Panc1 (cell line): ENCODE measurements at regions not wholly inside any gene's neighbourhood (a gene's known extent, or its start where the extent isn't known, plus 50 kb on each side); places are given as distances from the start of the nearest gene placed in this dataset.

Source experiments
- ATAC-seq: fragments of 200-7000 bp; cut with Tn5 transposase; 2 replicates; pipeline ENCODE4 v1.9.1; 2020; ENCODE audit warnings: mild to moderate bottlenecking, moderate library complexity
- BruUV-seq: library from RNA; stranded (reverse); fragments of 400-500 nt; replicated peaks from 2 replicates; lab custom pipeline; 2021; lab: Mats Ljungman, UMichigan
- CTCF ChIA-PET: fragments of 300-600 bp; sonication (Branson Sonifier 250); formaldehyde crosslinking; loops from one replicate; lab custom pipeline; 2022; ENCODE audit warnings: antibody characterized with exemption; lab: Charles Lee
- POLR2A ChIA-PET: fragments of 300-600 bp; sonication (Branson Sonifier 250); formaldehyde crosslinking; loops from one replicate; lab custom pipeline; 2022; ENCODE audit warnings: antibody characterized with exemption; lab: Charles Lee
- DNase-seq: peaks from one replicate; pipeline ENCODE4 v3.0.0-alpha.2; 2010; ENCODE audit warnings: low read depth, low spot score
- H3K27ac ChIP-seq: 2 replicates; pipeline ENCODE4 v1.5.1; 2011; ENCODE audit warnings: mild to moderate bottlenecking, low read length, inconsistent platforms
- H3K27me3 ChIP-seq: fragments of 200-500 bp; sonication (Bioruptor generic); 2 replicates; pipeline ENCODE4 v1.6.0; 2014; ENCODE audit warnings: low read length, inconsistent platforms; ENCODE audit not compliant: control insufficient read depth, insufficient read depth
- H3K36me3 ChIP-seq: fragments of 200-500 bp; sonication (Bioruptor generic); 2 replicates; pipeline ENCODE4 v1.5.1; 2014; ENCODE audit warnings: inconsistent platforms, mild to moderate bottlenecking, low read length, moderate library complexity; ENCODE audit not compliant: control insufficient read depth, insufficient read depth
- H3K4me1 ChIP-seq: 2 replicates; pipeline ENCODE4 v1.5.1; 2011; ENCODE audit warnings: inconsistent platforms, mild to moderate bottlenecking, low read length, moderate library complexity; ENCODE audit not compliant: control insufficient read depth, insufficient read depth
- H3K4me3 ChIP-seq, 2 experiments: 2 replicates each; pipeline ENCODE4 v1.5.1; 2011 to 2012; ENCODE audit warnings: low read depth in 2 of 2, low read length in 2 of 2, mild to moderate bottlenecking in 2 of 2, inconsistent platforms in 1 of 2, moderate library complexity in 1 of 2
- H3K9me3 ChIP-seq: fragments of 200-500 bp; sonication (Bioruptor generic); 2 replicates; pipeline ENCODE4 v1.5.1; 2014; ENCODE audit warnings: low read depth, mild to moderate bottlenecking, inconsistent platforms, low read length, moderate library complexity; ENCODE audit not compliant: control insufficient read depth, insufficient read depth
- CTCF ChIP-seq: fragments of 450-650 bp; IDR thresholded peaks from 2 replicates; pipeline ENCODE4 v1.5.1; 2017; ENCODE audit warnings: mild to moderate bottlenecking
- POLR2AphosphoS5 ChIP-seq: IDR thresholded peaks from 2 replicates; pipeline ENCODE4 v1.6.1; 2012; ENCODE audit warnings: mild to moderate bottlenecking, low read depth, low read length, moderate library complexity
- SIN3A ChIP-seq: IDR thresholded peaks from 2 replicates; pipeline ENCODE4 v1.6.1; 2012; ENCODE audit warnings: low read depth, mild to moderate bottlenecking, low read length, moderate library complexity, borderline replicate concordance; ENCODE audit not compliant: insufficient read depth
- TCF7L2 ChIP-seq: IDR thresholded peaks from 2 replicates; pipeline ENCODE4 v1.6.1; 2011; ENCODE audit warnings: mild to moderate bottlenecking, low read depth, low read length, inconsistent platforms
- in situ Hi-C: cut with HindIII; loops from 2 replicates; pipeline ENCODE4 v1.10.0; 2016; ENCODE audit warnings: low sequenced_read_pairs, low pct_unique_long_range_greater_than_20kb
- intact Hi-C: fragments of 100-400 bp; cut with micrococcal nuclease; formaldehyde crosslinking; loops from one replicate; pipeline ENCODE4 v1.10.0; 2022; ENCODE audit not compliant: unreplicated experiment
- TF ChIP-seq, protein P1 (sequence below), 2 experiments: IDR thresholded peaks; 2 replicates each; pipeline ENCODE4 v1.6.1; 2011 to 2012; ENCODE audit warnings: low read depth in 2 of 2, control low read depth in 1 of 2, low read length in 1 of 2, mild to moderate bottlenecking in 1 of 2, moderate library complexity in 1 of 2; ENCODE audit not compliant: insufficient read depth in 1 of 2

DNA sequence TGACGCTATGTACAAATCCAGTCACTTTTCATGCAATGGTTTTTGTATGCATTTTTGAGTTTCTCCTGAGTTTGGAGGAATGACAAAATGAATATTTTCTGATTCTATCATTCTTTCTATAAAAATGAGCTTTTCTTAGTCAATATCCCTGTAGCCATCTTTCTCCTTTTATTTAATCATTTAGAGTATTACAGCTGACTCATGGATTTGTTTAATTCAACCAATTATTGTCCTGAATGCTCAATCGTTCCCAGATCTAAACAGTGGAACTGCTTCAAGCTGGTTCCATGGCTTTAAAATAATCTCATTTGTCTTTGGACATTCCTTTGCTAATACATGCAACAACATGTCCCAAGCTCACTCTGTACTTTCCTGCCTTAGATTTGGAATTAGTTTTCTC lies 368.8 kb downstream of the ADCYAP1 start:
- Histone ChIP-seq H3K36me3 (no peaks in the 10 kb centered on the region), H3K9me3 (no peaks in the 10 kb centered on the region), H3K27ac (no peak overlapping the region), H3K27me3 (no peaks in the 10 kb centered on the region), H3K4me3 (no peak overlapping the region), H3K4me1 (no peaks in the 10 kb centered on the region)
- DNase-seq (no peak), ATAC-seq (no peak)
- intact Hi-C loops (no loop called here), in situ Hi-C loops (no loop called here)
- no peak for TF ChIP-seq POLR2AphosphoS5
- no peak for TF ChIP-seq CTCF
- no peak for TF ChIP-seq TCF7L2
- TF ChIP-seq, protein P1, sequence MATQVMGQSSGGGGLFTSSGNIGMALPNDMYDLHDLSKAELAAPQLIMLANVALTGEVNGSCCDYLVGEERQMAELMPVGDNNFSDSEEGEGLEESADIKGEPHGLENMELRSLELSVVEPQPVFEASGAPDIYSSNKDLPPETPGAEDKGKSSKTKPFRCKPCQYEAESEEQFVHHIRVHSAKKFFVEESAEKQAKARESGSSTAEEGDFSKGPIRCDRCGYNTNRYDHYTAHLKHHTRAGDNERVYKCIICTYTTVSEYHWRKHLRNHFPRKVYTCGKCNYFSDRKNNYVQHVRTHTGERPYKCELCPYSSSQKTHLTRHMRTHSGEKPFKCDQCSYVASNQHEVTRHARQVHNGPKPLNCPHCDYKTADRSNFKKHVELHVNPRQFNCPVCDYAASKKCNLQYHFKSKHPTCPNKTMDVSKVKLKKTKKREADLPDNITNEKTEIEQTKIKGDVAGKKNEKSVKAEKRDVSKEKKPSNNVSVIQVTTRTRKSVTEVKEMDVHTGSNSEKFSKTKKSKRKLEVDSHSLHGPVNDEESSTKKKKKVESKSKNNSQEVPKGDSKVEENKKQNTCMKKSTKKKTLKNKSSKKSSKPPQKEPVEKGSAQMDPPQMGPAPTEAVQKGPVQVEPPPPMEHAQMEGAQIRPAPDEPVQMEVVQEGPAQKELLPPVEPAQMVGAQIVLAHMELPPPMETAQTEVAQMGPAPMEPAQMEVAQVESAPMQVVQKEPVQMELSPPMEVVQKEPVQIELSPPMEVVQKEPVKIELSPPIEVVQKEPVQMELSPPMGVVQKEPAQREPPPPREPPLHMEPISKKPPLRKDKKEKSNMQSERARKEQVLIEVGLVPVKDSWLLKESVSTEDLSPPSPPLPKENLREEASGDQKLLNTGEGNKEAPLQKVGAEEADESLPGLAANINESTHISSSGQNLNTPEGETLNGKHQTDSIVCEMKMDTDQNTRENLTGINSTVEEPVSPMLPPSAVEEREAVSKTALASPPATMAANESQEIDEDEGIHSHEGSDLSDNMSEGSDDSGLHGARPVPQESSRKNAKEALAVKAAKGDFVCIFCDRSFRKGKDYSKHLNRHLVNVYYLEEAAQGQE (IDR thresholded peaks at IDR 0.05; ENCODE audit: insufficient read depth in 1 of 2, low read depth in 2 of 2, low read length in 1 of 2): no peak
- ChIA-PET CTCF (no interaction called here), POLR2A (no interaction called here)
- BruUV-seq: no TSS peak

GRCh38 chr18:1292167-1292566 lies 387.5 kb downstream of the ADCYAP1 start:
- POLR2A ChIA-PET: interaction anchor here (0.6 kb wide), 1 partner anchor 76 kb away, joined by 3 read pairs; no protein-coding TSS in a partner anchor
- DNase-seq: no peak
- CTCF ChIA-PET: no interaction called here
- in situ Hi-C loops: no loop called here
- Histone ChIP-seq H3K27ac (no peak overlapping the region), H3K27me3 (no peaks in the 10 kb centered on the region), H3K4me1 (no peaks in the 10 kb centered on the region), H3K9me3 (no peaks in the 10 kb centered on the region), H3K36me3 (no peaks in the 10 kb centered on the region), H3K4me3 (no peak overlapping the region)
- no peak for TF ChIP-seq TCF7L2
- TF ChIP-seq SIN3A: no peak
- TF ChIP-seq, protein P1 (IDR thresholded peaks at IDR 0.05; ENCODE audit: insufficient read depth in 1 of 2, low read depth in 2 of 2, low read length in 1 of 2): no peak
- TF ChIP-seq POLR2AphosphoS5: no peak
- TF ChIP-seq CTCF: no peak
- BruUV-seq: no TSS peak
- intact Hi-C loops: no loop called here
- ATAC-seq: no peak
